Hematopoietic multipotent progenitor cell treated with erythropoietin and hydrocortisone succinate and interleukin-3 and kit ligand, for 15 days (in vitro differentiated cells): ENCODE measurements at regions not wholly inside any gene's neighbourhood (a gene's known extent, or its start where the extent isn't known, plus 50 kb on each side); places are given as distances from the start of the nearest gene placed in this dataset.
"Not testable (repeated sequence)": the region's sequence is repeated elsewhere in the genome, so short reads cannot be mapped to it uniquely, and the experiment has no call there.

Experiments used
- DNase-seq: peaks from one replicate; pipeline ENCODE4 v3.0.0-alpha.2; 2015; ENCODE audit warnings: low spot score

DNA sequence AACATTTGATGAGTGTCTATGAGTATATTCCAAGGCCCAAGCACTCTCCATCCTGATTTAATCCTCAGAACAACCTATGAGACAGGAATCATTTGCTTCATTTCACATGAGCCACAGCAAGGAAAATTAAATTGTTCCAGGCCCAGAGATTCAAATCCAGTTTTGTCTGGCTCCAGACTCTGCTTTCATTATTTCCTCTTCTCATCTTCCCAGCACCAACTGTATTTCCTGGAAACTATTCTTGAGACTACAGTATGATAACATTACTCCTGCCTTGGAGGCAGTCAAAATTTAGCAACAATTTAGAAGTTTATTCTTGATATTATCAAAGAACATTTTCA is 194.5 kb downstream of the ZNF608 start:
- DNase-seq: no peak

DNA sequence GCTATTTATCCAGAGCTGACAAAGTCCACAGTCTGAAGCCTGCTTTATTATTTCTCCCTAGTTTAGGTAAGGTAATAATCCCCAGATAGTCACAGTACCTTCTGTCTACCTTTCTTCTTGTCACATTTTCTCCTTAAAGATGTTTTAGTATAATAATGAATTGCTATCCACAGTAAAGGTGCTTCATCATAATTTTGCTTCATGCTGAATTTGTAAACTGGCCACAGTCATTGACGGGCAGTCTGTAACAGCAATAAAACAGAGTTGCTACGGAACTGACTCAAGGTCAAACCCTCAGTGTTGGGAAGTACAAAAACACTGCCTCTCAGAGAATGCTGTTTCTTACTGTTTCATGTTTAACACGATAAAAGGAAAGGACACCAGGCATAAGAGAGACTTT is 195.7 kb downstream of the ZNF608 start:
- DNase-seq: no peak

DNA sequence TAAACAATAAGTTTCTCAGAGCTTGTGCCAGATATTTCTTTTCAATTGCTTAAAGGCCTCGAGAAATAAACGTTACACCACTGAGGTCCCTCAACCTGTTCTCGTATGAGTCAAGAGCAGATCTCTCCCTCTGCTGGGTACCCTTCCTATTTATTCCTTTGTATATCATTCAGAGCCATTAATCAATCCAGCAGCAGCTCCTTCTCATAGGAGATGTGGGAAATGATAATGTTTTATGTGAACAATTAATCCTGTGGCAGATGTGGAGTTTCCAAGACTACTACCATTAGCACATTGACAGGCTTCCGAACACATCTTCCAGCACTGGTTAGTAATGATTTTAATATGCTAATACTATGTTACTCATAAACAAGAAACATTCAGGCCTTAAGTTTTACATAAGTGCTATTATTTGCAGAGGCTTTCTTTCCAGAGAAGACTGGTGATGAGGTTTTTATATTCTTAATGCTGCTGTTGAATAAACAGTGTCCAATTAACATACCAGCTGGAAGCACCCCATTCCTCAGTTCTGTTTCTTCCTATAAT is 196.5 kb downstream of the ZNF608 start:
- no peak for DNase-seq

DNA sequence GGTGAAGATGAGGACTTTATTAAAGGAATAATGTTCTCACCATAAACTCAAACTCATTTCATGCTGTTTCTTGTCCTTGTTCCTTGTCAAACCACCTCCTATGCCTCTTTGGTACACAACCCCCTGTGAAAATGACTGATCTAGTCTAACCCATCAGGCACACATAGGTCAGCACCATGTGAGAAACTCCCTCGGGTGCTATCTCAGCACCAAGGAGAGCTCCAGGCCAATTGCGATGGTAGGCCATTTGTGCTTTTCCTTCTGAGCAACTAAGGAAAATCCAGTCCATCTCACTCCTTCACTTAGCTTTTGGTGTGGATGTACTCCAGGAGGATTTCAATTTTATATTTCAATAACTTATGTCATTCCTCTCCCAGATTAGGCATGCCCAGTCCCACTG is 199.8 kb downstream of the ZNF608 start:
- no peak for DNase-seq

DNA sequence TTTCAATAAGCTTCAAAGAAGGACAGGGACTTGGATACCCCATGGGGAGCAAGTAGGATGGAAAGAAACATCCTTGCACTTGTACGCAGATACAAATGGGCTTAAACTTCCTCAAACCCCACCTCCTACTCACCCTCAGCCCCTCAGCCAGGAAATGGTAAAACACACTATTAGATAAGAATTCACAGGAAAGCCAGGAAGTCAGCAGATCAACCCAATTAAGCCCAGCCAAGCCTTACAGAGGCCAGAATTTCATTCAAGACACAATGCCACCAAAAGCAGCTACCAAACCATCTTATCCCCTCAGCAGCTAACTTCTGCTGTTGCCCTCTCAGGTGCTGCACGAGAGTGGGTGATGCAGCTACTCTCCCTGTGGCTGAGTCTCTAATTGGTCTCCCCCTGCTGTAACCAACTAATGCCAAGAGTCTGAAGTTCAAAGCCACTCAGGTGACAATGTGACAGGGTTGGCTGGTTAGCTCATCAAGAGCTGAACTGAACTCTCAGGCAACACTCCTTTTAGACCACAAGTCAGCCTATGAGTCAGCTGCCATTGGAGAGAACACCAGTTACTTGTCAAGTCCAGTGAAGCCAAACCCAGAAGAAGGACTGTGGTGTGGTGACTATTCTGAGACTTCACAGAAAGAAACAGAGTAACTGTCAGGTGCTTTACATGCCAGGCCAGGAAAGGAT is 201.9 kb downstream of the ZNF608 start:
- no peak for DNase-seq

DNA sequence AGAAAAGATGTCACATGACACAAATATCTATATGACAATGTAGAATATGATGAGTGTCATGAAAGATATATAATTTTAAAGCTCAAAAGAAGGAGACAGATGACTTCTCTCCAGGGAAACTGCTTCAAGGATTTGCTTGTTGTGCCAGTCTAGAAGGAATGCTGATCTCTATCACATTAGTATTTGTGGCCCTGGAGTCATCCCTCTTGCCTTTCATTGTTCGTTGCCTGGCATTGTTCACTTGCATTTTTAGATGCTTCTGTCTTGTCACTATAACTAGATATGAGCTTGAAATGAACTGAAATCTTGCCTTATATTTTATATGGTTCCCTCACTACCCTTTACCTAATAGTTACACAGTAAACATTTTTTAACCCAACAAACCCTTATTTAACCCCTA is 207.5 kb downstream of the ZNF608 start:
- DNase-seq: no peak

DNA sequence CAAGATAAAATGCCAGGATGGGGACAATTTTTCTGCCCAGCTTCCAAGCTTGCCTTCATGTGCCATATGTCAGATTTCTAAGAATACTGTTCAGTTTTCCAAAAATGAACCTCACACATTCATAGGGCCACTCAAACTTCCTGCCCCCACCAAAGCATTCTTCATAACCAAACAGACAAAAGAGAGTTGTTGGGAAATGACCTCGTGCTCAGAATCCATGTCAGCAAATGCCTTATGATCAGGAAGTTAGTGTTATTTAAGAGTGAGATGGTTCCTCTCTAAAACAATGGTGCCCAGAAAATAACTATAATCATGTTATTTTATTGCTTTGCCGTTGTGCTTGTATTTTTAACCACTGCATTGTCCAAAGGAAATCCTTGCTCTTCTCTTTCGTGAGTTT is 208.2 kb downstream of the ZNF608 start:
- no peak for DNase-seq

DNA sequence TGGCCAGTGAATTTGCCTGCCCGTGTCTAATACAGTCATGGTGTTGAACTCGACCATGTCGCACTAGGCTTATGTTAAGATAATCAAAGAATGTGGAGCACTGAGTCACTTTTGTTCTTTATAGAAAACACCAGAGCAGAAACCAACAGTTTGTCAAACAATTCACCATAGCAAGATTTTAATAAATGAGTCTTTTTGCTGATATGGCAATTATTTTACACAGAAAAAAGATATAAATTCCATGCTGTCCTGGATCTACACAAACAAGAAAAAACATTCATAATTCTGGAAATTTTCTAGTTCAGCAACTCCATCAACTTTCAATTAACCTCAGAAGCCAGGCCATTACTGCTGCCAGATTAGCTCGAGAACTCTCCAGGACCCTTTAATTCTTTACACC is 208.9 kb downstream of the ZNF608 start:
- DNase-seq: no peak

DNA sequence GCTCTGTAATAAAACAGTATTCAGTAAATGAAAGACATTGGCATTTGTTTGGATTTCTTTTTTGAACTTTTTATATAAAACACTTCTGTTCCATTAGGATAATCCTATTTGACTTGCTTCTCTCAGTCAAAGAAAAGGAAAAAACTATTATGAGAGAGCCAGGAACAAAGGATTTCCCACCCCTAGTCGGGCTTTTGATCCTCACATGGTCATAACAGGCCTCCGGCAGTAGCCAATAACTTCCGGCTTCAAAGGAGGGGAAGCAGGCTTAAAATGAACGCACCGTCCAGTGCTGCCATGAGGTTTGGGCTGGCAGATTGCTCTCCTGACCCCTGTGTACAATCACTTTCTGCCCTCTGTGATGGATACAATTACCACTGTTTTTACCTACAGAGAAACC is 209.3 kb downstream of the ZNF608 start:
- DNase-seq: no peak

DNA sequence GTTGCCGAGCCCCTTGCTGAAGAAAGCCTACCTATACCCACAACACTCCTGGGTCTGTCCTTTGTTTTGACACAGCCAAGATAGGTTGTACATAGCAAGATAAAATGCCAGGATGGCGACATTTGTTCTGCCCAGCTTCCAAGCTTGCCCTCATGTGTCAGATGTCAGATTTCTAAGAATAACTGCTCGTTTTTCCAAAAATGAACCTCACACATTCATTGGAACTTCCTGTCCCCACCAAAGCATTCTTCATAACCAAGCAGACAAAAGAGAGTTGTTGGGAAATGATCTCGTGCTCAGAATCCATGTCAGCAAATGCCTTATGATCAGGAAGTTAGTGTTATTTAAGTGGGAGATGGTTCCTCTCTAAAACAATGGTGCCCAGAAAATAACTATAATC is 210.1 kb downstream of the ZNF608 start:
- no peak for DNase-seq

DNA sequence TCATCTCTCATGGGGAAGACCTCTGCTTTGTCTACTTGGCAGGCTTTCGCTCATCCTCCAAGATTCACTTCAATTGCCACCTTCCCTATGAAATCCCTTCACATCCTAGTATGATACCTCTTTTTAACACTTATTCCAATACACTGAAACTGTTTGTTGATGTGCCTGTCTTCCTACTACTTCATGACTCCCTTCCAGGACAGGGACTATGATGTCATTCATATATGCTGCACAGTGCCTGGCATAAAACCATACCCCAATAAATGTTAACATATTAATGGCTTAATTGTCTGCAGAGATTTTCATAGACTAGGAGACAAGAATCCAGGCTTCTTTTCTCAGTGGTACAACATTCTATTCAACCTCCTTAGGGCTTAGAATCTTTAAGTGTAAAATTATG is 215.5 kb downstream of the ZNF608 start:
- no peak for DNase-seq

DNA sequence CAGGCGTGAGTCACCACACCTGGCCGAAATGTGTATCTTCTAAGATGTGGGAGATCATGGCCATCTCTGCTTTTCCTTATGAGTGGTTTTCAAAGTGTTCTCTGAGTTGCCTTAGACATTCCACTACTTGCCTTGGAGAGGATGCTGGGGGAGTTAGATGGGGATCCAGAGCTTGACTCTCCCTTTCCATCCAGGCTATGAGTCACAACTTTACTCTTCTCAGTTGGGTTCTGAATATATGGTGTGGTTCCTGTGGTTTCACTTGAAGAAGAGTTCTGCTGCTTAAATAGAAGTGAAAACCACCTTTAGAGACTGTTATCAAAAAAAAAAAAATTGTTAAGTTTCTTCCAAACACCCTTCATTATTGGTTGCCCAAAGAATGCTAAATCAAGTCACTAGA is 217.6 kb downstream of the ZNF608 start:
- no peak for DNase-seq

DNA sequence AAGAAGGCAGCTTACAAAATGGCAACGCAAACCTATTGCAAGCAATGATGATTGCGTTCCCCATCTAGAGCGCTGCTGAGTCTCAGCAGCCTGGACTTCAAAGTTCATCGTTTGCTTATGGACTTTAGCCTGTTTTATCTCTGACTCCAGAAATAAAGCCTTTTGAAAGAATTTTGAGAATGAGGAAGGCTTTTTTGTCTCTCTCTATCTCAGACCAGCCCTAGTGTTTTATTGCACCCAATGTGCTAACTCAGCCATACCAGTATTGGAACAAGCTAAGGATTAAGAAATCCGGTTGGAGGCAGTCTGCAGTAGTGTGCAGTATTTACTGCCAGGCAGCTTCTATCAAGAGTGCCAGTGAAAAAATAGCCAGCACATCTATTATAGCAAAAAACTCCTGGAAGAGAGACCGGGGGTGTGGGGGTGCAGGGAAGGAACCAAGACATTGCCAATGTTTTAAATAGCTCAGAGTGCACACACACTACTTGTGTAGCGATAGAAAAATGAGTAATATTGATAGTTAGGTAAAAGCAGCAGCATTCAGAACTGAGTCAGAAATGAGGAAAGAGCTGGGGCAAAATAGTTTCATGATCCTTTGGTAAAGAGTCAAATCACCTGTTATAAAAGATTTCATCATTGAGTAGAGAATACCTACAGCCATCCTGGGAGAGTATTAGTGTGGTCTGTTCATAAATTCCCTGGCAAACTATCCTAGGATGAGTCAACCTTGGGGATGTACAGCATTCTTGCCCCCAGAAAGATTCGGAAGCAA is 219.0 kb downstream of the ZNF608 start:
- no peak for DNase-seq

DNA sequence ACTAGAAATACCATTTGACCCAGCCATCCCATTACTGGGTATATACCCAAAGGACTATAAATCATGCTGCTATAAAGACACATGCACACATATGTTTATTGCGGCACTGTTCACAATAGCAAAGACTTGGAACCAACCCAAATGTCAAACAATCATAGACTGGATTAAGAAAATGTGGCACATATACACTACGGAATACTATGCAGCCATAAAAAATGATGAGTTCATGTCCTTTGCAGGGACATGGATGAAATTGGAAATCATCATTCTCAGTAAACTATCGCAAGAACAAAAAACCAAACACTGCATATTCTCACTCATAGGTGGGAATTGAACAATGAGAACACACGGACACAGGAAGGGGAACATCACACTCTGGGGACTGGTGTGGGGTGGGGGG is 220.4 kb downstream of the ZNF608 start:
- not testable (repeated sequence) for DNase-seq

DNA sequence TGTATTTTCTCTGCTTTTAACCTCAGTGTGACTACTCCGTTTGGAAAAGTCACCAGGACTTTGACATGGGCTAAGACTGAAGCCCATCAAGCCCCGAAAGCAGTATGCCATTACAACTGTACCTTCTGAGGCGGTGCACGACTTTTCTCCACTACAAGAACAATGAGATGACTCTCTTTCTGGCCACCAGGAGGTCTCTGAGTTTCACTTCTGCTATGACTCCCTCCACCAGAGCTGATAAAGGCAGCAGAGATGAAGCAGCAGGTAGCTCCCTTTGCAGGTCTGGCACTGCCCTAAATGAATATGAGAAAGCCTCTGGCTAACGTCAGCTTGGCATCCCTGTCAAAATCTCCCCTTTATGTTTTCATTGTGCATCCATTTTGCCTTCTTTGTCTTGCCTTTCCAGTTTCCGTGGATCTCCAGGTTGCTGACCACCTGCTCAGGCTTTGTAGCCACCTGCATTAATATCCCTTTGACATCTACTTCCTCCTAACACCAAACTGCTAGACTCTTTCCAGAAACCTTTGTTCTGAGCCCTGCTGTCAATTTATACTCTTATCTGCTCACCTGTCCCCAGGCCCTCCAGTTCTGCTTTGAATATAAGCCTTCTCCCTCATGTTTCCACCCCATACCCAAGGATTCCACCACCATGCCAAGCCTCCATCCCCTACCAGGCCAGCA is 221.7 kb downstream of the ZNF608 start:
- DNase-seq: no peak

DNA sequence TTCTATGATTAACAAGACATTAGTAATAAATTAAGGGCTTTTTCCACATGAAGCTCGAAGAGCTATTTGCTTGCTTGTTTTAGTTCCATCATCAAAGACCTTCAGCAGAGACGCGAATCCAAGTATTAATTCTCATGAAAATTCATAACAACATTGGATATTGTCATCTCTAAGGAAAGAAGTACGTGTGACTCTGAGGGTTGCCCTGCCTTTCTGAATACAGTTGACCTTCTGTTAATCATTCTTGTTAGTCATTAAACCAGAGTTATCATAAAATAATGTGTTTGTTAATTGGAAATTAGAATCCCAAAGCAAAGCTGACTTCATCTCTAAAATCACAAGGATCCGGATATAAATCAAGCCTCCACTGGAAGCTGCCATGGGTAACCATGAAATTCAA is 222.5 kb downstream of the ZNF608 start:
- DNase-seq: no peak

DNA sequence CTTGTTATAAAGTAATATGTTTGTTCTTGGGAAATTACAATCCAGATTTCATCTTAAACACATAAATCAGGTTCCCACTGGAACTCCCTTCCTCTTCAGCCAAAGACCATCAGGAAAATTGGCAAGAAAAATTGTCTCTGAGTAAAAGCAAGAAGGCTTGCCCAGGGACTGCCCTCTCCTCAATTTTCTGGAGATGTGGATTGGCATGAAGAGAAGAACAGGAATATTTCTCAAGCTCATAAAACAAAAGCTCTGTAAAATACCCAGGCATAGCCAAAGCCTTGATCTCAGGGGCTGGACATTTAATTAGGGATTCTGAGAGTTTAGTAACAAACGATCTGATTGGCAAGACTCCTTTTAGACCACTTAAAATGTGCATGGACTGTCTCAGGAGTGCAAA is 223.4 kb downstream of the ZNF608 start:
- no peak for DNase-seq

DNA sequence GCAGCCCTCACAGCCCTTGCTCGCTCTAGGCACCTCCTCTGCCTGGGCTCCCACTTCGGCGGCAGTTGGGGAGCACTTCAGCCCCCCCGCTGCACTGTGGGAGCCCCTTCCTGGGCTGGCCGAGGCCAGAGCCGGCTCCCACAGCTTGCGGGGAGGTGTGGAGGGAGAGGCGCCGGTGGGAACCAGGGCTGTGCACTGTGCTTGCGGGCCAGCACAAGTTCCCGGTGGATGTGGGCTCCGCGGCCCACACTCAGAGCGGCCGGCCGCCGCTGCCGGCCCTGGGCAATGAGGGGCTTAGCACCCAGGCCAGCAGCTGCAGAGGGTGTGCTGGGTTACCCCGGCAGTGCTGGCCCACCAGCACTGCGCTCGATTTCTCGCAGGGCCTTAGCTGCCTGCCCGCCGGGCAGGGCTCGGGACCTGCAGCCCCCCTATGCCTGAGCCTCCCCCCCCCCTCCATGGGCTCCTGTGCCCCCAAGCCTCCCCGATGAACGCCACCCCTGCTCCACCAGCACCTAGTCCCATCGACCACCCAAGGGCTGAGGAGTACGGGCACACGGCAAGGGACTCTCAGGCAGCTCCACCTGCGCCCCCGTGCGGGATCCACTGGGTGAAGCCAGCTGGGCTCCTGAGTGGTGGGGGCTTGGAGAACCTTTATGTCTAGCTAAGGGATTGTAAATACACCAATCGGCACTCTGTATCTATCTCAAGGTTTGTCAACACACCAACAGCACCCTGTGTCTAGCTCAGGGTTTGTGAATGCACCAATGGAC is 224.8 kb downstream of the ZNF608 start:
- DNase-seq: no peak

DNA sequence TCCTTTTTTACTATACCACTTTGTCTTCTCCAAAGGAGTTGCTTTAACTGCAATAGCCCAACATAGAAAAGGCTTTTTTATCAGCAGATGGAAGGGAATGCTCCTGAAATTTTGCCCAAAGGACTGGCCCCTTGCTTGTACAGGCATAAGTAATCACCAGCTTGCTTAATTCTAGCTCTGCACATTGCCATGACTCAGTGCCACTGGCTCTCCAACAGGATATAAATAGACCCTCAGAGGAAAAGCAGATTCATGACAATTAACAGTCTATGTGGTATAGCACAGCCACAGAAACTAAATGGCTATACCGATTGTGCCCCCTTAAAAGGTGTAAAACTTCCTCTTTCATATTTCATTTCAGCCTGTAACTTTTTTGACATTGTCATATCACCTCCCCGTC is 227.0 kb downstream of the ZNF608 start:
- no peak for DNase-seq

DNA sequence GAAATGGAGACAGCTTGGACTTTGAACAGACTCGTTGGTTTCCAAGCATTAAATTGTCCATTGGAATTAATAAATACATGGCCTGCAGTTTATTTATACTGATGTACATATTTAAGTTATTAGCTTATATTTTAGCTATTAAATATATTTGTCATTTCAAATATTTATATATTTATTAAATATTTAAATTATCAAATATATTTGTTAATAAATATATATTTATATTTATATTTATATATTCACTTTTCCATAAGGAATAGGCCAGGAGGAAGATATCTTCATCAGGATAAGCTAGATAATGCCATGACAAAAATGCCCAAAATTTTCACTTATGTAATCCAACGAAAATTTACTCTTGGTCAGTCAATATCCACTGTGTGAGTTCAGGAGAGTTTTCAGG is 229.9 kb downstream of the ZNF608 start:
- no peak for DNase-seq

DNA sequence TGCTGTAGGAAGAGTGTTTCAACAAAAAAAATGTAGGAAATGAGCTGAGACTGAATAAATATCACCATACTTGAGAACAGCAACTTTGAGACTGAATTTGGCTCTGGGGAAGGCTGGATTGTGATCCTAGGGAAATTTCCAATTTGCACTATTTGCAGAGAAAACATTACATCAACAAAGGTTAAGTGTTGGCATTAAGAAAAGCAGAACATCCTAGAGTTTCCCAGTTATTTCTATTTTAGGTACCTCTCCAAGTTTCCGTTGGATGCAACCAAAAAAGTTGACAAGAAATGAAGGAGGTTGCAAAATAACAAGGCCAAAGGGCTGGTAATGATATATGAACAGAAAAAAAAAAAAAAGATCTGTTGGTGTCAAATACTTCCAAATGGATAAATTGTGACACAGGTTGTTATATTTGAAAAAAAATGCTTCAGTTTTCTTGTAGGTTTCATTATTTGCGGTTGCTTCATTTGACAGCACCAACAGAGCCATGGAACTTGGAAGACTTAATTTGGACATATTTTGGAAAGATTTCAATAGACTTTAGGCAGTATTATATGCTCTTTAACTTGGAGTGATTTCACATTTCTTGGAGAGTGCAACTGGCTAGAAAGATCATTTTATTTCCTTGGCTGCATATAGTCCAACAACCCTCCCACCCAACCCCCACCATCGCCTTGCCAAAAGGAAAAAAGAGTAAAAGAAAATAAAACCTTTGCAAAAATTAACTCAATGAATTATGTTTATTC is 230.8 kb downstream of the ZNF608 start:
- DNase-seq: no peak

DNA sequence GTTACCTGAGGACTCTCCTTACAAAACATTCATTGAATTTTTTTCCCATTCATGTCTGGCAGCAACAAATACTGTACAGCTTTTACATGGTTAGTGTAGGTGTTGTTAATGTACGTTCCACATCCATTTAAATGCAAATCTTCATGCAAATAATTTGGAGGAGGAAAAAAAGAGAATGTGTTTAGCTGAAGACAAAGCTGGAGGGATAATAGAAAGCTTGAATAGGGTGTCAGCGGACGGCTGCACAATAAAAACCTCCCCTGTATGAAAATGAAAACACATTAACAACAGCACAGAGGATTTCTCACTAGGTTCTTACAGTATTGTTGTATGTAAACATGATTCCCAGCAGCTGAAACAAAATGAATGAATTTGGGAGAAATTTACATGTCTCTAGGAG is 231.5 kb downstream of the ZNF608 start:
- no peak for DNase-seq
